ENCODE measurements at regions not wholly inside any gene's neighbourhood (a gene's known extent, or its start where the extent isn't known, plus 50 kb on each side); places are given as distances from the start of the nearest gene placed in this dataset.

DNA sequence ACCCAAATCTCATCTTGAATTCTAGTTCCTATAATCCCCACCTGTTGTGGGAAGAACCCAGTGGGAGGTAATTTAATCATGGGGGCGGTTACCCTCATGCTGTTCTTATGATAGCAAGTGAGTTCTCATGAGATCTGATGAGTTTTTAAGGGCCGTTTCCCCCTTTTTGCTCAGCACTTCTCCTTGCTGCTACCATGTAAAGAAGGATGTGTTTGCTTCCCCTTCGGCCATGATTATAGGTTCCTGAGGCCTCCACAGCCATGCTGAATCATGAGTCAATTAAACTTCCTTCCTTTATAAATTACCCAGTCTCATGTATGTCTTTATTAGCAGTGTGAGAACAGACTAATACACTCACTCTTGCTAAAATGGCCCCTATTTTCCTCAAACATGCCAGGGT lies 374.7 kb downstream of the TUSC7 start:
- no peak for DNase-seq
- Histone ChIP-seq H3K79me2 (ENCODE audit: control insufficient read depth, insufficient read depth, low read length, poor library complexity) (no peaks in the 10 kb centered on the region), H4K12ac (ENCODE audit: low read depth, low read length) (no peak overlapping the region), H3K27me3 (ENCODE audit: insufficient read depth, low read length) (no peaks in the 10 kb centered on the region), H3K4ac (ENCODE audit: low read depth, low read length) (no peak overlapping the region), H4K91ac (ENCODE audit: low read depth, low read length) (no peak overlapping the region), H3K9me3 (ENCODE audit: insufficient read depth, low read depth, low read length) (no peaks in the 10 kb centered on the region), H3K23ac (ENCODE audit: low read length) (no peak overlapping the region), H3K27ac (ENCODE audit: low read depth, low read length) (no peak overlapping the region), H2BK120ac (ENCODE audit: insufficient read depth, low read length, poor library complexity) (no peak overlapping the region), H2AFZ (ENCODE audit: insufficient read depth, low read length, poor library complexity) (no peak overlapping the region), H3K4me3 (ENCODE audit: low read depth, low read length) (no peak overlapping the region), H3K79me1 (ENCODE audit: low read length) (no peaks in the 10 kb centered on the region), H3K18ac (ENCODE audit: low read length) (no peak overlapping the region), H2BK5ac (ENCODE audit: low read depth, low read length, poor library complexity) (no peak overlapping the region), H3K4me2 (ENCODE audit: low read length) (no peak overlapping the region), H3K14ac (ENCODE audit: low read length) (no peak overlapping the region), H3K4me1 (ENCODE audit: control insufficient read depth in 1 of 2, insufficient read depth in 2 of 2, low read length in 2 of 2) (no peaks in the 10 kb centered on the region), H3K36me3 (ENCODE audit: control insufficient read depth in 1 of 2, insufficient read depth in 2 of 2, low read length in 2 of 2) (no peaks in the 10 kb centered on the region), H3K9ac (ENCODE audit: low read length) (no peak overlapping the region), H2BK12ac (ENCODE audit: low read length) (no peak overlapping the region), H4K8ac (ENCODE audit: low read depth, low read length) (no peak overlapping the region), H2AK5ac (ENCODE audit: low read length) (no peak overlapping the region)
- no CpG with 5 or more reads among the region's 3 CpGs for WGBS (ENCODE audit: extremely low coverage, insufficient coverage, insufficient read length)

DNA sequence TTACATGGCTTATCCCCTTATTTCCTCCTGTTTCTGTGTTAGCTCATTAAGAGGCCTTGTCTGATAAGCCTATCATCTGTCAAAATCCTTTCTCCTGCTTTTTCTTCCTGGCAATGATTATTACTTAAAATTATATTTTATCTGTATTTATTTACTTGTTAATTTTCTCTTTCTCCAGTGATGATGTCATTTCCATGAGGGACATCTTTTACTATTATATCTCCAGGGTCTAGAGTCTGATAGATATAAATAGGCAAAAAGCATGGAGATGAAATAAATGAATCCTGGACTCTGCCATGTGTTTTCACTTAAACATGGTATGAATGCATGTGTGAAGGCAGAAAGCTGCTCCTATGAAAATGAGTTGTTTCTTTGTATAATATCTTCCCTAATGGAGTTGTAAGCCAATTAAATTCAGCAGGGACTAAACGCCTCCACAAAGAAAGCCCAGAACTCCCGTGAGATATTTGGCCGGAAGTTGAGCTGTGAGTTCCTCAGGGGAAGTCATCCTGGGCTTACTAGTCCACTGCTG lies 375.2 kb downstream of the TUSC7 start:
- no peak overlapping the region for H3K14ac ChIP-seq (ENCODE audit: low read length)
- no peak overlapping the region for H3K18ac ChIP-seq (ENCODE audit: low read length)
- H3K9ac ChIP-seq (ENCODE audit: low read length), result no peak overlapping the region
- no peak overlapping the region for H3K4ac ChIP-seq (ENCODE audit: low read depth, low read length)
- H2BK12ac ChIP-seq (ENCODE audit: low read length), result no peak overlapping the region
- no peaks in the 10 kb centered on the region for H3K36me3 ChIP-seq (ENCODE audit: control insufficient read depth in 1 of 2, insufficient read depth in 2 of 2, low read length in 2 of 2)
- no CpG with 5 or more reads among the region's 3 CpGs for WGBS (ENCODE audit: extremely low coverage, insufficient coverage, insufficient read length)
- no peak for DNase-seq
- H3K9me3 ChIP-seq (ENCODE audit: insufficient read depth, low read depth, low read length), result no peaks in the 10 kb centered on the region
- no peak overlapping the region for H4K91ac ChIP-seq (ENCODE audit: low read depth, low read length)
- H2AK5ac ChIP-seq (ENCODE audit: low read length), result no peak overlapping the region
- no peak overlapping the region for H3K4me2 ChIP-seq (ENCODE audit: low read length)
- no peak overlapping the region for H2AFZ ChIP-seq (ENCODE audit: insufficient read depth, low read length, poor library complexity)
- no peak overlapping the region for H3K23ac ChIP-seq (ENCODE audit: low read length)
- no peaks in the 10 kb centered on the region for H3K27me3 ChIP-seq (ENCODE audit: insufficient read depth, low read length)
- H3K4me1 ChIP-seq (ENCODE audit: control insufficient read depth in 1 of 2, insufficient read depth in 2 of 2, low read length in 2 of 2), result no peaks in the 10 kb centered on the region
- H3K79me1 ChIP-seq (ENCODE audit: low read length), result no peaks in the 10 kb centered on the region
- no peak overlapping the region for H2BK120ac ChIP-seq (ENCODE audit: insufficient read depth, low read length, poor library complexity)
- H4K12ac ChIP-seq (ENCODE audit: low read depth, low read length), result no peak overlapping the region
- H3K27ac ChIP-seq (ENCODE audit: low read depth, low read length), result no peak overlapping the region
- no peaks in the 10 kb centered on the region for H3K79me2 ChIP-seq (ENCODE audit: control insufficient read depth, insufficient read depth, low read length, poor library complexity)
- H3K4me3 ChIP-seq (ENCODE audit: low read depth, low read length), result no peak overlapping the region
- H4K8ac ChIP-seq (ENCODE audit: low read depth, low read length), result no peak overlapping the region
- no peak overlapping the region for H2BK5ac ChIP-seq (ENCODE audit: low read depth, low read length, poor library complexity)

DNA sequence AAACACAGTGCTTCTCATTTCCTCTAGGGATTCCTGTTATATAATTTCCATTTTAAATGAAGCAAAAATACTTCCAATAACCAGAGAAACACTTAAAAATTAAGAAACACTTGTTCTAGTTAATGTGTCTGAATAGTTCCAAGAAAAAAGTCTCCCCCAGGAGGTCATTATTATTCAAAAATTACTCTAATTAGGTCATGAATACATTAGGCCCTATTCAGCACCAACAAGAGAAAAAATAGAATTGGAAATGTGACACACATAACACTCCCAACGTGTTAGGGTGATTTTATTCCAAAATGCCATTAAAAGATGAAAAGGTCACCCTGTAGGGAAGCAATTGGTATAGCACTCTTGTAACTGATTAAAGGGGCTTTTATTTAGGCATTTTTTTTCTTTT lies 382.1 kb downstream of the TUSC7 start:
- DNase-seq, result no peak

DNA sequence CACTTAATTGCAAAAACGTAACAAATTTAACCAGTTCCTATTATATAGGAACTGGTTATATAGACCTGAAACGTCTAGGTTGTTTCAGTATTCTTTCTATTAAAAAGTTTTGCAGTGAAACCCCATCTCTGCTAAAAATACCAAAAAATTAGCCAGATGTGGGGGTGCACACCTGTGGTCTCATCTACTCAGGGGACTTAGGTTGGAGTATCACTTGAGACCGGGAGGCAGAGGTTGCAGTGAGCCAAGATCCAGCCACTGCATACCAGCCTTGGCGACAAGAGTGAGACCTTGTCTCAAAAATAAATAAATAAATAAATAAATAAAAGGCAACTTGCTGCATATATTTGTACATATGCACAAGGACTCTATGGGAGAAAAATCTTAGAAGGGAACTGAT lies 387.0 kb downstream of the TUSC7 start:
- Histone ChIP-seq H3K9ac (ENCODE audit: low read length) (no peak overlapping the region), H2BK12ac (ENCODE audit: low read length) (no peak overlapping the region), H2BK120ac (ENCODE audit: insufficient read depth, low read length, poor library complexity) (no peak overlapping the region), H3K23ac (ENCODE audit: low read length) (no peak overlapping the region), H3K27ac (ENCODE audit: low read depth, low read length) (no peak overlapping the region), H3K79me2 (ENCODE audit: control insufficient read depth, insufficient read depth, low read length, poor library complexity) (no peaks in the 10 kb centered on the region), H3K4me3 (ENCODE audit: low read depth, low read length) (no peak overlapping the region), H3K79me1 (ENCODE audit: low read length) (no peaks in the 10 kb centered on the region), H3K4me2 (ENCODE audit: low read length) (no peak overlapping the region), H3K18ac (ENCODE audit: low read length) (no peak overlapping the region), H3K4me1 (ENCODE audit: control insufficient read depth in 1 of 2, insufficient read depth in 2 of 2, low read length in 2 of 2) (no peaks in the 10 kb centered on the region), H4K91ac (ENCODE audit: low read depth, low read length) (no peak overlapping the region), H4K12ac (ENCODE audit: low read depth, low read length) (no peak overlapping the region), H3K27me3 (ENCODE audit: insufficient read depth, low read length) (no peaks in the 10 kb centered on the region), H2AK5ac (ENCODE audit: low read length) (no peak overlapping the region), H3K4ac (ENCODE audit: low read depth, low read length) (no peak overlapping the region), H3K36me3 (ENCODE audit: control insufficient read depth in 1 of 2, insufficient read depth in 2 of 2, low read length in 2 of 2) (no peaks in the 10 kb centered on the region), H2AFZ (ENCODE audit: insufficient read depth, low read length, poor library complexity) (no peak overlapping the region), H3K14ac (ENCODE audit: low read length) (no peak overlapping the region), H3K9me3 (ENCODE audit: insufficient read depth, low read depth, low read length) (no peaks in the 10 kb centered on the region), H2BK5ac (ENCODE audit: low read depth, low read length, poor library complexity) (no peak overlapping the region), H4K8ac (ENCODE audit: low read depth, low read length) (no peak overlapping the region)
- WGBS (ENCODE audit: extremely low coverage, insufficient coverage, insufficient read length), result no CpG with 5 or more reads among the region's 4 CpGs
- DNase-seq, result no peak

More for the DNA sequence above, 382.1 kb downstream of the TUSC7 start:
- H3K23ac ChIP-seq (ENCODE audit: low read length), result no peak overlapping the region
- H3K4ac ChIP-seq (ENCODE audit: low read depth, low read length), result no peak overlapping the region
- H2AFZ ChIP-seq (ENCODE audit: insufficient read depth, low read length, poor library complexity), result no peak overlapping the region
- H3K14ac ChIP-seq (ENCODE audit: low read length), result no peak overlapping the region
- no peak overlapping the region for H2BK12ac ChIP-seq (ENCODE audit: low read length)
- no peak overlapping the region for H2BK5ac ChIP-seq (ENCODE audit: low read depth, low read length, poor library complexity)
- no peak overlapping the region for H4K91ac ChIP-seq (ENCODE audit: low read depth, low read length)
- no peaks in the 10 kb centered on the region for H3K9me3 ChIP-seq (ENCODE audit: insufficient read depth, low read depth, low read length)
- H3K4me1 ChIP-seq (ENCODE audit: control insufficient read depth in 1 of 2, insufficient read depth in 2 of 2, low read length in 2 of 2), result no peaks in the 10 kb centered on the region
- no peak overlapping the region for H2BK120ac ChIP-seq (ENCODE audit: insufficient read depth, low read length, poor library complexity)
- H3K27me3 ChIP-seq (ENCODE audit: insufficient read depth, low read length), result no peaks in the 10 kb centered on the region
- no peaks in the 10 kb centered on the region for H3K79me1 ChIP-seq (ENCODE audit: low read length)
- H4K8ac ChIP-seq (ENCODE audit: low read depth, low read length), result no peak overlapping the region
- no CpG with 5 or more reads among the region's 1 CpG for WGBS (ENCODE audit: extremely low coverage, insufficient coverage, insufficient read length)
- H3K9ac ChIP-seq (ENCODE audit: low read length), result no peak overlapping the region
- H3K18ac ChIP-seq (ENCODE audit: low read length), result no peak overlapping the region
- H3K36me3 ChIP-seq (ENCODE audit: control insufficient read depth in 1 of 2, insufficient read depth in 2 of 2, low read length in 2 of 2), result no peaks in the 10 kb centered on the region
- no peak overlapping the region for H4K12ac ChIP-seq (ENCODE audit: low read depth, low read length)
- no peak overlapping the region for H3K4me2 ChIP-seq (ENCODE audit: low read length)
- no peaks in the 10 kb centered on the region for H3K79me2 ChIP-seq (ENCODE audit: control insufficient read depth, insufficient read depth, low read length, poor library complexity)
- no peak overlapping the region for H2AK5ac ChIP-seq (ENCODE audit: low read length)
- H3K27ac ChIP-seq (ENCODE audit: low read depth, low read length), result no peak overlapping the region
- H3K4me3 ChIP-seq (ENCODE audit: low read depth, low read length), result no peak overlapping the region

Data from trophoblast cell (in vitro differentiated cells and primary cell).